H1 (cell line): ENCODE measurements at regions not wholly inside any gene's neighbourhood (a gene's known extent, or its start where the extent isn't known, plus 50 kb on each side); places are given as distances from the start of the nearest gene placed in this dataset.

Experiments used
- CTCF ChIA-PET: fragments of 300-600 bp; sonication (Branson Sonifier 250); formaldehyde crosslinking; loops from one replicate; lab custom pipeline; 2021; ENCODE audit not compliant: partially characterized antibody; lab: Charles Lee
- POLR2A ChIA-PET: fragments of 300-600 bp; sonication (Branson Sonifier 250); formaldehyde crosslinking; loops from one replicate; lab custom pipeline; 2021; ENCODE audit warnings: inconsistent platforms; ENCODE audit not compliant: partially characterized antibody; lab: Charles Lee
- DNase-seq, 2 experiments: peaks; one replicate each; pipeline versions ENCODE4 v3.0.0 to v3.0.0-alpha.2; 2010 to 2022; ENCODE audit warnings: low spot score in 2 of 2, low read depth in 1 of 2, mixed read lengths in 1 of 2
- FAIRE-seq: peaks from 2 replicates; lab custom pipeline; 2011; peaks lifted over from hg19 to GRCh38; lab: Jason Lieb, UNC
- H2AFZ ChIP-seq: 2 replicates; pipeline ENCODE4 v1.8.1; 2012; ENCODE audit warnings: low read length, inconsistent platforms
- H2AK5ac ChIP-seq: 2 replicates; pipeline ENCODE4 v1.6.1; 2013; ENCODE audit warnings: low read depth, low read length
- H2BK120ac ChIP-seq: replicated peaks from 2 replicates; pipeline ENCODE3; 2013; ENCODE audit warnings: low read depth, low read length, inconsistent platforms
- H2BK12ac ChIP-seq: 2 replicates; pipeline ENCODE4 v1.6.1; 2013; ENCODE audit warnings: low read depth, low read length
- H2BK15ac ChIP-seq: 2 replicates; pipeline ENCODE4 v1.6.1; 2013; ENCODE audit warnings: low read length
- H2BK20ac ChIP-seq: 2 replicates; pipeline ENCODE4 v1.6.1; 2013; ENCODE audit warnings: low read length
- H2BK5ac ChIP-seq: 2 replicates; pipeline ENCODE4 v1.6.1; 2013; ENCODE audit warnings: low read depth, low read length
- H3K14ac ChIP-seq: 2 replicates; pipeline ENCODE4 v1.6.1; 2013; ENCODE audit warnings: inconsistent platforms; ENCODE audit not compliant: insufficient read length
- H3K18ac ChIP-seq: 2 replicates; pipeline ENCODE4 v1.6.1; 2013; ENCODE audit warnings: low read length; ENCODE audit errors: extremely low read depth
- H3K23ac ChIP-seq: 2 replicates; pipeline ENCODE4 v1.6.1; 2013; ENCODE audit warnings: inconsistent platforms; ENCODE audit not compliant: insufficient read length
- H3K23me2 ChIP-seq: 2 replicates; pipeline ENCODE4 v1.6.1; 2013; ENCODE audit warnings: low read depth, low read length
- H3K27ac ChIP-seq: 2 replicates; pipeline ENCODE4 v1.6.1; 2011; ENCODE audit warnings: low read depth, low read length, inconsistent platforms
- H3K27me3 ChIP-seq, 4 experiments: replicated peaks in 1 of 4; 1 replicate in 1 of 4; 2 replicates in 3 of 4; pipeline versions ENCODE4 v1.6.1 to v1.8.1; 2011 to 2013; ENCODE audit warnings: low read length in 3 of 4, mild to moderate bottlenecking in 3 of 4, inconsistent platforms in 2 of 4, mixed read lengths in 2 of 4, moderate library complexity in 1 of 4; ENCODE audit not compliant: control insufficient read depth in 3 of 4, insufficient read depth in 3 of 4; ENCODE audit errors: extremely low read depth in 1 of 4
- H3K36me3 ChIP-seq, 4 experiments: 2 replicates each; pipeline versions ENCODE4 v1.6.1 to v1.8.1; 2011 to 2013; ENCODE audit warnings: mild to moderate bottlenecking in 4 of 4, low read length in 3 of 4, moderate library complexity in 2 of 4, control low read depth in 1 of 4, inconsistent platforms in 1 of 4; ENCODE audit not compliant: insufficient read depth in 4 of 4, control insufficient read depth in 2 of 4
- H3K4ac ChIP-seq: replicated peaks from 2 replicates; pipeline ENCODE3; 2013; ENCODE audit warnings: low read length, low read depth, mixed read lengths, inconsistent platforms; ENCODE audit not compliant: insufficient read length
- H3K4me1 ChIP-seq, 4 experiments: replicated peaks in 1 of 4; 1 replicate in 1 of 4; 2 replicates in 3 of 4; pipeline versions ENCODE4 v1.6.1 to v1.8.1; 2011 to 2013; ENCODE audit warnings: low read length in 3 of 4, inconsistent platforms in 2 of 4, mixed read lengths in 1 of 4; ENCODE audit not compliant: insufficient read depth in 4 of 4, control insufficient read depth in 3 of 4
- H3K4me2 ChIP-seq, 2 experiments: 2 replicates each; pipeline versions ENCODE4 v1.6.1 to v1.8.1; 2011 to 2013; ENCODE audit warnings: low read depth in 2 of 2, low read length in 2 of 2, control low read depth in 1 of 2, inconsistent platforms in 1 of 2, mild to moderate bottlenecking in 1 of 2; ENCODE audit not compliant: insufficient read depth in 1 of 2
- H3K4me3 ChIP-seq, 4 experiments: fragments of 200-600, 300-600 bp in 1 of 4; sonication (generic), shearing (Covaris generic), sonication (Bioruptor Twin) in 1 of 4; 2 replicates each; pipeline versions ENCODE4 v1.5.1 to v1.8.1; 2011 to 2016; ENCODE audit warnings: low read length in 4 of 4, low read depth in 3 of 4, control low read depth in 2 of 4, inconsistent platforms in 2 of 4, mild to moderate bottlenecking in 2 of 4, mixed read lengths in 1 of 4, moderate library complexity in 1 of 4; ENCODE audit not compliant: insufficient read depth in 2 of 4; ENCODE audit errors: extremely low read depth in 1 of 4
- H3K56ac ChIP-seq: replicated peaks from 2 replicates; pipeline ENCODE3; 2013; ENCODE audit warnings: low read depth, mild to moderate bottlenecking, mixed read lengths, low read length, inconsistent platforms; ENCODE audit not compliant: insufficient read length
- H3K79me1 ChIP-seq: 2 replicates; pipeline ENCODE4 v1.6.1; 2013; ENCODE audit warnings: low read depth, low read length, control low read depth
- H3K79me2 ChIP-seq, 2 experiments: 2 replicates each; pipeline versions ENCODE4 v1.6.1 to v1.8.1; 2012 to 2013; ENCODE audit warnings: low read length in 2 of 2, mild to moderate bottlenecking in 2 of 2, inconsistent platforms in 1 of 2; ENCODE audit not compliant: insufficient read depth in 2 of 2, control insufficient read depth in 1 of 2
- H3K9ac ChIP-seq, 4 experiments: replicated peaks in 1 of 4; 1 replicate in 1 of 4; 2 replicates in 3 of 4; pipeline versions ENCODE4 v1.6.1 to v1.8.1; 2011 to 2013; ENCODE audit warnings: low read depth in 3 of 4, low read length in 3 of 4, control low read depth in 2 of 4, mild to moderate bottlenecking in 2 of 4, moderate library complexity in 2 of 4, inconsistent platforms in 1 of 4; ENCODE audit errors: extremely low read depth in 1 of 4
- H3K9me3 ChIP-seq, 2 experiments: 2 replicates each; pipeline versions ENCODE4 v1.6.1 to v1.8.1; 2012 to 2013; ENCODE audit warnings: mild to moderate bottlenecking in 2 of 2, moderate library complexity in 2 of 2, control low read depth in 1 of 2, inconsistent platforms in 1 of 2, low read depth in 1 of 2, low read length in 1 of 2, mixed read lengths in 1 of 2; ENCODE audit not compliant: insufficient read depth in 2 of 2
- H4K20me1 ChIP-seq, 2 experiments: replicated peaks in 1 of 2; 2 replicates each; pipeline versions ENCODE3 to v1.8.1; 2011 to 2013; ENCODE audit warnings: inconsistent platforms in 2 of 2, low read length in 2 of 2, mild to moderate bottlenecking in 1 of 2; ENCODE audit not compliant: insufficient read depth in 2 of 2, control insufficient read depth in 1 of 2
- H4K5ac ChIP-seq: 2 replicates; pipeline ENCODE4 v1.6.1; 2013; ENCODE audit warnings: low read length, low read depth, mixed read lengths, inconsistent platforms; ENCODE audit not compliant: insufficient read length
- H4K8ac ChIP-seq: 2 replicates; pipeline ENCODE4 v1.8.0; 2013; ENCODE audit warnings: mild to moderate bottlenecking, moderate library complexity, low read length, inconsistent platforms; ENCODE audit not compliant: insufficient read depth; ENCODE audit errors: extremely low read depth
- H4K91ac ChIP-seq: replicated peaks from 2 replicates; pipeline ENCODE3; 2013; ENCODE audit warnings: low read length, mixed read lengths, inconsistent platforms; ENCODE audit not compliant: insufficient read length
- CHD1 ChIP-seq: IDR thresholded peaks from 2 replicates; pipeline ENCODE4 v1.6.1; 2012; ENCODE audit warnings: low read depth, low read length, improper control_type of control experiment
- KDM5A ChIP-seq: fragments of 200-600 bp; IDR thresholded peaks from 2 replicates; pipeline ENCODE4 v1.7.1; 2012; ENCODE audit warnings: mild to moderate bottlenecking, low read length, inconsistent platforms, mixed read lengths
- RFX5 ChIP-seq: IDR thresholded peaks from 2 replicates; pipeline ENCODE4 v1.6.1; 2011; ENCODE audit warnings: low read depth, low read length, improper control_type of control experiment, borderline replicate concordance
- USF2 ChIP-seq: IDR thresholded peaks from 2 replicates; pipeline ENCODE4 v1.6.1; 2011; ENCODE audit warnings: low read length, improper control_type of control experiment
- WGBS, 2 experiments: shearing (Covaris generic) in 1 of 2; methylation state at CpG; one replicate each; pipeline versions ENCODE4 v1.1.6 to v1.1.7; 2013 to 2015; ENCODE audit warnings: low lambda C conversion rate in 2 of 2, mixed read lengths in 2 of 2, inconsistent platforms in 1 of 2, low coverage in 1 of 2, missing lambda C conversion rate in 1 of 2; ENCODE audit not compliant: insufficient replicate concordance in 2 of 2, insufficient coverage in 1 of 2, insufficient read length in 1 of 2; ENCODE audit errors: extremely low coverage in 1 of 2, missing lambda C conversion rate in 1 of 2; 5-methylcytosine and 5-hydroxymethylcytosine counted together
- TF ChIP-seq, protein P1 (sequence below): IDR thresholded peaks from 2 replicates; pipeline ENCODE4 v1.6.1; 2012; ENCODE audit warnings: inconsistent platforms

- POLR2A ChIA-PET, result no interaction called here
- H3K9me3 ChIP-seq, result no peaks in the 10 kb centered on the region
Observed at GRCh38 chr10:8576911-8577310, 522.4 kb downstream of the GATA3 start.

More at GRCh38 chr10:8576911-8577310, 522.4 kb downstream of the GATA3 start:
- Histone ChIP-seq H4K5ac (no peak overlapping the region), H3K27ac (no peak overlapping the region), H4K8ac (no peak overlapping the region), H3K18ac (no peak overlapping the region), H3K14ac (no peak overlapping the region), H4K91ac (no peak overlapping the region), H3K27me3 (no peaks in the 10 kb centered on the region), H3K56ac (no peak overlapping the region), H2BK15ac (no peak overlapping the region), H3K79me1 (no peaks in the 10 kb centered on the region), H3K4ac (no peak overlapping the region), H2AFZ (no peak overlapping the region), H2BK20ac (no peak overlapping the region), H3K9ac (no peak overlapping the region), H3K4me3 (no peak overlapping the region), H2BK5ac (no peak overlapping the region), H2AK5ac (no peak overlapping the region), H3K4me2 (no peak overlapping the region), H4K20me1 (no peaks in the 10 kb centered on the region), H3K23ac (no peak overlapping the region), H3K4me1 (no peaks in the 10 kb centered on the region), H2BK120ac (no peak overlapping the region), H3K23me2 (no peaks in the 10 kb centered on the region), H3K36me3 (no peaks in the 10 kb centered on the region), H2BK12ac (no peak overlapping the region), H3K79me2 (no peaks in the 10 kb centered on the region)
- WGBS, 2 experiments, result 91% methylated on average over 3 of the region's 3 CpGs; no CpG with 5 or more reads in 1 of the 2 experiments
- no peak for FAIRE-seq
- CTCF ChIA-PET, result interaction anchor here (1.2 to 2.0 kb wide), 2 partner anchors 9 to 14 kb away, joined by 3 to 5 read pairs; no protein-coding TSS in a partner anchor
- DNase-seq, result no peak
- TF ChIP-seq CHD1, result no peak
- no peak for TF ChIP-seq KDM5A
- TF ChIP-seq, protein P1, sequence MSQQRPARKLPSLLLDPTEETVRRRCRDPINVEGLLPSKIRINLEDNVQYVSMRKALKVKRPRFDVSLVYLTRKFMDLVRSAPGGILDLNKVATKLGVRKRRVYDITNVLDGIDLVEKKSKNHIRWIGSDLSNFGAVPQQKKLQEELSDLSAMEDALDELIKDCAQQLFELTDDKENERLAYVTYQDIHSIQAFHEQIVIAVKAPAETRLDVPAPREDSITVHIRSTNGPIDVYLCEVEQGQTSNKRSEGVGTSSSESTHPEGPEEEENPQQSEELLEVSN, result no peak
- TF ChIP-seq RFX5, result no peak
- no peak for TF ChIP-seq USF2
